Tibial artery (tissue), 4 donors: ENCODE measurements at regions not wholly inside any gene's neighbourhood (a gene's known extent, or its start where the extent isn't known, plus 50 kb on each side); places are given as distances from the start of the nearest gene placed in this dataset.

Source experiments
- DNase-seq, 2 donors: peaks; one replicate each; pipeline ENCODE4 v3.0.0-alpha.2; 2019
- H3K27ac ChIP-seq, 2 donors: fragments of 200-600 bp; sonication (generic) in 1 of 2; 1 replicate in 1 of 2; 2 replicates in 1 of 2; pipeline ENCODE4 v1.5.1; 2018 to 2019; ENCODE audit warnings: mild to moderate bottlenecking in 1 of 2
- H3K27me3 ChIP-seq, 2 donors: fragments of 200-600 bp; sonication (generic) in 1 of 2; one replicate each; pipeline versions ENCODE4 v1.5.1 to v1.6.0; 2016 to 2019
- H3K36me3 ChIP-seq, 3 donors: fragments of 200-600 bp; sonication (generic) in 2 of 3; one replicate each; pipeline ENCODE4 v1.5.1; 2016 to 2019; ENCODE audit warnings: mild to moderate bottlenecking in 2 of 3
- H3K4me1 ChIP-seq, 4 donors: fragments of 200-600 bp; sonication (generic) in 2 of 4; 1 replicate in 3 of 4; 2 replicates in 1 of 4; pipeline ENCODE4 v1.5.1; 2016 to 2019
- H3K4me3 ChIP-seq, 2 donors: fragments of 200-600 bp; sonication (generic) in 1 of 2; 1 replicate in 1 of 2; 2 replicates in 1 of 2; pipeline ENCODE4 v1.5.1; 2018 to 2019; ENCODE audit warnings: mild to moderate bottlenecking in 2 of 2
- H3K9me3 ChIP-seq, 3 donors: fragments of 200-600 bp; sonication (generic) in 1 of 3; one replicate each; pipeline ENCODE4 v1.5.1; 2016 to 2019
- intact Hi-C: fragments of 100-400 bp; cut with DNase I; formaldehyde crosslinking; loops from one replicate; pipeline ENCODE4 v1.15.0; 2023; ENCODE audit warnings: low total_unique reads
- TF ChIP-seq, protein P1 (sequence below), 2 experiments: fragments of 200-600 bp in 1 of 2; fragments of 450-650 bp in 1 of 2; IDR thresholded peaks; one replicate each; pipeline ENCODE4 v1.5.1; 2017 to 2019; ENCODE audit warnings: antibody characterized with exemption in 2 of 2, mild to moderate bottlenecking in 1 of 2, moderate library complexity in 1 of 2

DNA sequence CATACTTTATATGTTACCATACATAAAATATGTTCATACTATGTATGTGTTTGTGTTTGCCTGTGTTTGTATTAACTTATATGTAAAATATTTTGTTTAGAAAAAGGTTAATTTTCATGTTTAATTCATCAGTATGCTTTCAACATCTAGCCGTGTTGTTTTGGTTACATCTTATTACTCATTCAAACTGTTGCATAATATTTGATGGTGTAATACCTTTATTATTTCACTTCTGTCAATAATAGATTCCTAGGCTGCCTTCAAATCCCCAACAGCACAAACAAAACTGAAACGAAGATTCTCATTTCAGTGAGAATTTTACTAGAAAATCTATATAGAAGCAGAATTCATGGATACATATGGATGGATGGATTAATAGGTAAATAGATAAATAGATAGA, 462.3 kb upstream of the ADGRL3 start:
- no peak for DNase-seq
- Histone ChIP-seq H3K9me3 (no peaks in the 10 kb centered on the region), H3K4me1 (peaks cover 0 to 10% (median 0%) of the 10 kb centered on the region in 4 donors), H3K27me3 (no peaks in the 10 kb centered on the region), H3K36me3 (no peaks in the 10 kb centered on the region), H3K4me3 (no peak overlapping the region), H3K27ac (no peak overlapping the region)
- intact Hi-C loops, result no loop called here
- TF ChIP-seq, protein P1, sequence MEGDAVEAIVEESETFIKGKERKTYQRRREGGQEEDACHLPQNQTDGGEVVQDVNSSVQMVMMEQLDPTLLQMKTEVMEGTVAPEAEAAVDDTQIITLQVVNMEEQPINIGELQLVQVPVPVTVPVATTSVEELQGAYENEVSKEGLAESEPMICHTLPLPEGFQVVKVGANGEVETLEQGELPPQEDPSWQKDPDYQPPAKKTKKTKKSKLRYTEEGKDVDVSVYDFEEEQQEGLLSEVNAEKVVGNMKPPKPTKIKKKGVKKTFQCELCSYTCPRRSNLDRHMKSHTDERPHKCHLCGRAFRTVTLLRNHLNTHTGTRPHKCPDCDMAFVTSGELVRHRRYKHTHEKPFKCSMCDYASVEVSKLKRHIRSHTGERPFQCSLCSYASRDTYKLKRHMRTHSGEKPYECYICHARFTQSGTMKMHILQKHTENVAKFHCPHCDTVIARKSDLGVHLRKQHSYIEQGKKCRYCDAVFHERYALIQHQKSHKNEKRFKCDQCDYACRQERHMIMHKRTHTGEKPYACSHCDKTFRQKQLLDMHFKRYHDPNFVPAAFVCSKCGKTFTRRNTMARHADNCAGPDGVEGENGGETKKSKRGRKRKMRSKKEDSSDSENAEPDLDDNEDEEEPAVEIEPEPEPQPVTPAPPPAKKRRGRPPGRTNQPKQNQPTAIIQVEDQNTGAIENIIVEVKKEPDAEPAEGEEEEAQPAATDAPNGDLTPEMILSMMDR (IDR thresholded peaks at IDR 0.05), result no peak

DNA sequence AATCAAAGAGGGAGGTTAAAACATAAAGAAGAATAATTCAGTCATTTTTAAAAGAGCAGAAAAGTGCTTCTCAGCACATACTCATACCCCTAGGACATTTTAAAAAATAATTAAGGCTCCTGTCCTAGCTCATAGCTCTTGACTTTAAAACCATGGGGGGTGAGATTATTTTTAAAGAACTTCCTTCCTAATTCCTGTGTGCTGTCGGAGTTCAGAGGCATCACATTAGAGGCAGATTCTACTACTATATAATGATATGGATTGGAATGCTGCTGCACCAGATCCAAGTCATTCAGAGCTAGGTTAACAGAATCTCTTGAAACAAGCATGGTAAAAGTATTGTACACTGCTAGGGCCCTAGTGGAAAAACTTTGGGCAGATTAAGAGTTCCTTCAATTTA, 456.5 kb upstream of the ADGRL3 start:
- H3K36me3 ChIP-seq, result no peaks in the 10 kb centered on the region
- no peak for DNase-seq
- intact Hi-C loops, result no loop called here

GRCh38 chr4:60744767-60745166, 455.4 kb upstream of the ADGRL3 start:
- intact Hi-C loops, result no loop called here

More for the DNA sequence above, 456.5 kb upstream of the ADGRL3 start:
- H3K9me3 ChIP-seq, result no peaks in the 10 kb centered on the region
- TF ChIP-seq, protein P1 (IDR thresholded peaks at IDR 0.05), result no peak
- no peaks in the 10 kb centered on the region for H3K27me3 ChIP-seq
- no peak overlapping the region for H3K4me3 ChIP-seq
- H3K4me1 ChIP-seq, result peaks cover 0 to 34% (median 0%) of the 10 kb centered on the region in 4 donors
- H3K27ac ChIP-seq, result no peak overlapping the region

GRCh38 chr4:60745800-60746571, 454.1 kb upstream of the ADGRL3 start:
- Histone ChIP-seq H3K4me1 (peaks cover 0 to 34% (median 0%) of the 10 kb centered on the region in 4 donors), H3K27me3 (no peaks in the 10 kb centered on the region), H3K9me3 (no peaks in the 10 kb centered on the region), H3K36me3 (no peaks in the 10 kb centered on the region), H3K27ac (no peak overlapping the region), H3K4me3 (no peak overlapping the region)
- intact Hi-C loops, result no loop called here
- TF ChIP-seq, protein P1 (IDR thresholded peaks at IDR 0.05), result no peak
- DNase-seq, result no peak

More at GRCh38 chr4:60744767-60745166, 455.4 kb upstream of the ADGRL3 start:
- DNase-seq, result no peak
- Histone ChIP-seq H3K4me3 (no peak overlapping the region), H3K36me3 (no peaks in the 10 kb centered on the region), H3K4me1 (peaks cover 0 to 34% (median 0%) of the 10 kb centered on the region in 4 donors), H3K27ac (no peak overlapping the region), H3K27me3 (no peaks in the 10 kb centered on the region), H3K9me3 (no peaks in the 10 kb centered on the region)
- TF ChIP-seq, protein P1 (IDR thresholded peaks at IDR 0.05), result no peak

DNA sequence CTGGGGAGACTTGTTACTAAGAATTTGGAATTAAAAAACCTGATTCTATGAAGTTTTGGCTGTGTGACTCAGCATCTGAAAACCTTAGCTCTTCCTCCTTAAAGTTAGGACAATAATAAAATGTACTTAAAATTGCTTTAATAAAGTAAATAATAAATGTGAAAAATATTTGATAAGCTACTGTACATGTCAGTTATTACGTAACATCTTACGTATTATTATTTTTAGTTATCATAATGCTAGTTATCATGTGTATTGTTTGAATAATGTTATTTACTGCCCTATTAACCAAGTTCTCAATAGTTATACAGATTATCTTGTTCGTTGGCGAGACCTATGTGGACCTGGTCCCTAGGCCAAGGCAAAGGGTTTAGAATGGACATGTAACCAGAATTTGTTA, 449.2 kb upstream of the ADGRL3 start:
- TF ChIP-seq, protein P1 (IDR thresholded peaks at IDR 0.05), result no peak
- intact Hi-C loops, result no loop called here

More for the DNA sequence above, 449.2 kb upstream of the ADGRL3 start:
- no peak for DNase-seq
- Histone ChIP-seq H3K4me3 (no peak overlapping the region), H3K4me1 (peaks cover 0 to 6% (median 0%) of the 10 kb centered on the region in 4 donors), H3K27ac (no peak overlapping the region), H3K9me3 (no peaks in the 10 kb centered on the region), H3K27me3 (no peaks in the 10 kb centered on the region), H3K36me3 (no peaks in the 10 kb centered on the region)
